ENCODE measurements at regions not wholly inside any gene's neighbourhood (a gene's known extent, or its start where the extent isn't known, plus 50 kb on each side); places are given as distances from the start of the nearest gene placed in this dataset.

GRCh38 chr6:150672800-150673199, 73.1 kb downstream of the PLEKHG1 start:
- TF ChIP-seq CTCF (IDR thresholded peaks at IDR 0.05) (no peak), POLR2A (IDR thresholded peaks at IDR 0.05) (no peak), POLR2AphosphoS5 (IDR thresholded peaks at IDR 0.05) (no peak)
